HAP-1 (cell line): ENCODE measurements at regions not wholly inside any gene's neighbourhood (a gene's known extent, or its start where the extent isn't known, plus 50 kb on each side); places are given as distances from the start of the nearest gene placed in this dataset.

Experiments
- DNase-seq, 2 experiments: peaks; one replicate each; pipeline ENCODE4 v3.0.0-alpha.2; 2016 to 2020; ENCODE audit warnings: low spot score in 2 of 2
- H3K27me3 ChIP-seq: fragments of 250-450 bp; sonication (Bioruptor Pico); 2 replicates; pipeline ENCODE4 v1.5.1; 2020; ENCODE audit warnings: low read depth, mild to moderate bottlenecking, moderate library complexity
- H3K36me3 ChIP-seq: fragments of 250-450 bp; sonication (Bioruptor Pico); replicated peaks from 2 replicates; pipeline ENCODE4 v1.5.1; 2020; ENCODE audit warnings: mild to moderate bottlenecking
- H3K4me1 ChIP-seq: fragments of 250-450 bp; sonication (Bioruptor Pico); 2 replicates; pipeline ENCODE4 v1.5.1; 2020; ENCODE audit warnings: mild to moderate bottlenecking
- H3K4me3 ChIP-seq: fragments of 250-450 bp; sonication (Bioruptor Pico); 2 replicates; pipeline ENCODE4 v1.5.1; 2020; ENCODE audit warnings: mild to moderate bottlenecking, moderate library complexity
- H3K9me3 ChIP-seq: fragments of 250-450 bp; sonication (Bioruptor Pico); 2 replicates; pipeline ENCODE4 v1.5.1; 2020; ENCODE audit warnings: mild to moderate bottlenecking, moderate library complexity
- in situ Hi-C: fragments of 300-500 bp; cut with MboI; formaldehyde crosslinking; loops from 3 replicates; pipeline ENCODE4 v1.14.3; 2020; ENCODE audit warnings: low sequenced_read_pairs, inconsistent platforms, mixed read lengths

- Histone ChIP-seq H3K4me3 (no peak overlapping the region), H3K4me1 (no peaks in the 10 kb centered on the region), H3K36me3 (no peaks in the 10 kb centered on the region), H3K27me3 (peaks cover 7% of the 10 kb centered on the region; the same call in 1 of the 2 replicates), H3K9me3 (no peaks in the 10 kb centered on the region)
- DNase-seq: no peak
- in situ Hi-C loops: no loop called here
Measured at GRCh38 chr10:113240736-113241135, 290.7 kb downstream of the TCF7L2 start.

- Histone ChIP-seq H3K9me3 (no peaks in the 10 kb centered on the region), H3K4me1 (no peaks in the 10 kb centered on the region), H3K4me3 (no peak overlapping the region), H3K27me3 (peaks cover 7% of the 10 kb centered on the region; the same call in 1 of the 2 replicates), H3K36me3 (no peaks in the 10 kb centered on the region)
- in situ Hi-C loops: no loop called here
- no peak for DNase-seq
Measured at GRCh38 chr10:113241599-113242360, 291.7 kb downstream of the TCF7L2 start.

GRCh38 chr10:113243311-113243710 is 293.3 kb downstream of the TCF7L2 start:
- DNase-seq: no peak

GRCh38 chr10:113244750-113245149 is 294.7 kb downstream of the TCF7L2 start:
- Histone ChIP-seq H3K4me1 (no peaks in the 10 kb centered on the region), H3K4me3 (no peak overlapping the region), H3K36me3 (no peaks in the 10 kb centered on the region), H3K9me3 (no peaks in the 10 kb centered on the region), H3K27me3 (peaks cover 7% of the 10 kb centered on the region; the same call in 1 of the 2 replicates)
- in situ Hi-C loops: no loop called here
- DNase-seq: no peak

More at GRCh38 chr10:113243311-113243710, 293.3 kb downstream of the TCF7L2 start:
- Histone ChIP-seq H3K36me3 (no peaks in the 10 kb centered on the region), H3K27me3 (peaks cover 7% of the 10 kb centered on the region; the same call in 1 of the 2 replicates), H3K9me3 (no peaks in the 10 kb centered on the region), H3K4me1 (no peaks in the 10 kb centered on the region), H3K4me3 (no peak overlapping the region)
- in situ Hi-C loops: no loop called here

- no peak overlapping the region for H3K4me3 ChIP-seq
- in situ Hi-C loops: no loop called here
- no peaks in the 10 kb centered on the region for H3K36me3 ChIP-seq
- H3K4me1 ChIP-seq: no peaks in the 10 kb centered on the region
- H3K9me3 ChIP-seq: no peaks in the 10 kb centered on the region
- DNase-seq: no peak
- peaks cover 5% of the 10 kb centered on the region; the same call in 1 of the 2 replicates for H3K27me3 ChIP-seq
Measured at GRCh38 chr10:113245286-113245685, 295.2 kb downstream of the TCF7L2 start.

GRCh38 chr10:113247050-113247449 is 297.0 kb downstream of the TCF7L2 start:
- Histone ChIP-seq H3K36me3 (no peaks in the 10 kb centered on the region), H3K4me1 (no peaks in the 10 kb centered on the region), H3K27me3 (no peaks in the 10 kb centered on the region), H3K4me3 (no peak overlapping the region), H3K9me3 (no peaks in the 10 kb centered on the region)
- no peak for DNase-seq
- in situ Hi-C loops: no loop called here

- H3K36me3 ChIP-seq: no peaks in the 10 kb centered on the region
- H3K27me3 ChIP-seq: peaks cover 1% of the 10 kb centered on the region
- no peak for DNase-seq
- no peak overlapping the region for H3K4me3 ChIP-seq
- H3K9me3 ChIP-seq: no peaks in the 10 kb centered on the region
- in situ Hi-C loops: no loop called here
- H3K4me1 ChIP-seq: no peaks in the 10 kb centered on the region
Measured at GRCh38 chr10:113252650-113253618, 299.9 kb upstream of the HABP2 start.

GRCh38 chr10:113259576-113260226 is 293.2 kb upstream of the HABP2 start:
- Histone ChIP-seq H3K9me3 (no peaks in the 10 kb centered on the region), H3K4me1 (no peaks in the 10 kb centered on the region), H3K27me3 (peaks cover 2% of the 10 kb centered on the region), H3K4me3 (no peak overlapping the region), H3K36me3 (no peaks in the 10 kb centered on the region)
- DNase-seq: no peak
- in situ Hi-C loops: no loop called here

GRCh38 chr10:113261161-113261560 is 291.7 kb upstream of the HABP2 start:
- H3K27me3 ChIP-seq: peaks cover 2% of the 10 kb centered on the region
- H3K9me3 ChIP-seq: no peaks in the 10 kb centered on the region
- H3K4me1 ChIP-seq: no peaks in the 10 kb centered on the region
- in situ Hi-C loops: no loop called here
- no peaks in the 10 kb centered on the region for H3K36me3 ChIP-seq
- no peak for DNase-seq
- no peak overlapping the region for H3K4me3 ChIP-seq

- in situ Hi-C loops: no loop called here
Measured at GRCh38 chr10:113261611-113262091, 291.2 kb upstream of the HABP2 start.

GRCh38 chr10:113263056-113263455 is 289.8 kb upstream of the HABP2 start:
- Histone ChIP-seq H3K9me3 (no peaks in the 10 kb centered on the region), H3K4me3 (no peak overlapping the region), H3K27me3 (no peaks in the 10 kb centered on the region; the same call in 1 of the 2 replicates), H3K36me3 (no peaks in the 10 kb centered on the region), H3K4me1 (no peaks in the 10 kb centered on the region)
- no peak for DNase-seq
- in situ Hi-C loops: no loop called here

More at GRCh38 chr10:113261611-113262091, 291.2 kb upstream of the HABP2 start:
- Histone ChIP-seq H3K36me3 (no peaks in the 10 kb centered on the region), H3K4me1 (no peaks in the 10 kb centered on the region), H3K27me3 (peaks cover 2% of the 10 kb centered on the region; the same call in 1 of the 2 replicates), H3K9me3 (no peaks in the 10 kb centered on the region), H3K4me3 (no peak overlapping the region)
- DNase-seq: no peak

GRCh38 chr10:113264333-113265131 is 288.3 kb upstream of the HABP2 start:
- in situ Hi-C loops: no loop called here
- Histone ChIP-seq H3K4me1 (no peaks in the 10 kb centered on the region), H3K27me3 (no peaks in the 10 kb centered on the region; the same call in 1 of the 2 replicates), H3K9me3 (no peaks in the 10 kb centered on the region), H3K36me3 (no peaks in the 10 kb centered on the region), H3K4me3 (no peak overlapping the region)
- no peak for DNase-seq

- Histone ChIP-seq H3K9me3 (no peaks in the 10 kb centered on the region), H3K4me1 (no peaks in the 10 kb centered on the region), H3K27me3 (no peaks in the 10 kb centered on the region), H3K4me3 (no peak overlapping the region), H3K36me3 (no peaks in the 10 kb centered on the region)
- DNase-seq: no peak
- in situ Hi-C loops: no loop called here
Measured at GRCh38 chr10:113266147-113266546, 286.7 kb upstream of the HABP2 start.
